ENCODE measurements at regions not wholly inside any gene's neighbourhood (a gene's known extent, or its start where the extent isn't known, plus 50 kb on each side); places are given as distances from the start of the nearest gene placed in this dataset.

- BruUV-seq (replicated peaks): no TSS peak
- RAD21 ChIA-PET (ENCODE audit: unreplicated experiment): no interaction called here
Observed at GRCh38 chr5:136457390-136458013, 92.2 kb upstream of the TRPC7 start.

More at GRCh38 chr5:136457390-136458013, 92.2 kb upstream of the TRPC7 start:
- ATAC-seq (no peak), FAIRE-seq (no peak), DNase-seq (ENCODE audit: low read depth, low spot score) (no peak)
- POLR2A ChIA-PET: no interaction called here
- H3K4me2 ChIP-seq (ENCODE audit: control insufficient read depth, insufficient read depth): no peak overlapping the region
- in situ Hi-C loops (cut with MboI): no loop called here
- SMC1A ChIA-PET (ENCODE audit: uncharacterized antibody, unreplicated experiment): interaction anchor here (0.5 kb wide), 1 partner anchor 480 kb away, joined by 3 read pairs; no protein-coding TSS in a partner anchor
- no peak overlapping the region for H3K4me3 ChIP-seq
- no peak for TF ChIP-seq POLR2A (IDR thresholded peaks at IDR 0.05; ENCODE audit: low read depth, low read length)
- TF ChIP-seq IRF4 (IDR thresholded peaks at IDR 0.05; ENCODE audit: low read depth, low read length): no peak
- TF ChIP-seq TCF7 (IDR thresholded peaks at IDR 0.05; ENCODE audit: borderline replicate concordance): no peak
- TF ChIP-seq SRF (IDR thresholded peaks at IDR 0.05; ENCODE audit: low read depth in 2 of 2, low read length in 2 of 2): no peak
- TF ChIP-seq EGR1 (IDR thresholded peaks at IDR 0.05; ENCODE audit: borderline replicate concordance in 1 of 2, low read depth in 2 of 2, low read length in 2 of 2): no peak
- no peak for TF ChIP-seq RCOR1 (conservative IDR thresholded peaks at IDR 0.05; ENCODE audit: low read depth, low read length)
- no peak for TF ChIP-seq ELK1 (IDR thresholded peaks at IDR 0.05; ENCODE audit: low read depth, low read length)
- no peak for TF ChIP-seq NFXL1 (IDR thresholded peaks at IDR 0.05; ENCODE audit: borderline replicate concordance)
- TF ChIP-seq ZNF24 (IDR thresholded peaks at IDR 0.05): no peak
- no peak for TF ChIP-seq YBX1 (IDR thresholded peaks at IDR 0.05)
- no peak for TF ChIP-seq SPI1 (IDR thresholded peaks at IDR 0.05; ENCODE audit: borderline replicate concordance, insufficient read depth, low read depth, low read length)
- TF ChIP-seq CHD4 (IDR thresholded peaks at IDR 0.05): no peak
- intact Hi-C loops (cut with micrococcal nuclease; ENCODE audit: unreplicated experiment): no loop called here
- H3K4me1 ChIP-seq (ENCODE audit: control insufficient read depth, insufficient read depth, low read length): no peaks in the 10 kb centered on the region
- no peaks in the 10 kb centered on the region for H4K20me1 ChIP-seq (ENCODE audit: control insufficient read depth, insufficient read depth)
- CTCF ChIA-PET: interaction anchor here (0.9 to 1.4 kb wide), 2 partner anchors 9 to 208 kb away, joined by 3 read pairs; no protein-coding TSS in a partner anchor
- no peak overlapping the region for H3K9ac ChIP-seq (ENCODE audit: control insufficient read depth, insufficient read depth, low read length)
- H3K79me2 ChIP-seq (ENCODE audit: control insufficient read depth, insufficient read depth, low read length): no peaks in the 10 kb centered on the region
- no peak overlapping the region for H3K27ac ChIP-seq (ENCODE audit: control insufficient read depth, insufficient read depth)
- no peaks in the 10 kb centered on the region for H3K27me3 ChIP-seq (replicated peaks in 1 of 2; ENCODE audit: control insufficient read depth in 2 of 2, insufficient read depth in 2 of 2, low read length in 1 of 2)
- 0% methylated on average over 2 of the region's 2 CpGs for WGBS (ENCODE audit: insufficient coverage, insufficient replicate concordance, low lambda C conversion rate, missing lambda C conversion rate)
- no peak overlapping the region for H2AFZ ChIP-seq (ENCODE audit: control insufficient read depth, low read depth, low read length)
- no peaks in the 10 kb centered on the region for H3K9me3 ChIP-seq (replicated peaks; ENCODE audit: control insufficient read depth, insufficient read depth, low read length)
- no peaks in the 10 kb centered on the region for H3K36me3 ChIP-seq (ENCODE audit: control insufficient read depth in 2 of 2, insufficient read depth in 2 of 2, low read length in 1 of 2)

Measured in GM12878 (cell line).